Peyer's patch (tissue), 4 donors: ENCODE measurements at regions not wholly inside any gene's neighbourhood (a gene's known extent, or its start where the extent isn't known, plus 50 kb on each side); places are given as distances from the start of the nearest gene placed in this dataset.
A peak's percentile ranks its signal among the peaks of the same experiment; 100 is the strongest.

ENCODE experiments used
- DNase-seq, 3 donors: peaks; one replicate each; pipeline ENCODE4 v3.0.0-alpha.2; 2017 to 2019
- H3K27ac ChIP-seq, 4 donors: fragments of 200-600 bp; sonication (generic); one replicate each; pipeline ENCODE4 v1.5.1; 2016 to 2019
- H3K27me3 ChIP-seq, 2 donors: fragments of 200-600 bp; sonication (generic); one replicate each; pipeline ENCODE4 v1.5.1; 2019
- H3K36me3 ChIP-seq, 3 donors: fragments of 200-600 bp; sonication (generic); one replicate each; pipeline ENCODE4 v1.5.1; 2016 to 2019
- H3K4me1 ChIP-seq, 4 donors: fragments of 200-600 bp; sonication (generic); one replicate each; pipeline ENCODE4 v1.5.1; 2016 to 2019
- H3K4me3 ChIP-seq, 4 donors: fragments of 200-600 bp; sonication (generic); 1 replicate in 3 of 4; 2 replicates in 1 of 4; pipeline ENCODE4 v1.5.1; 2016 to 2019; ENCODE audit warnings: mild to moderate bottlenecking in 1 of 4
- H3K9me3 ChIP-seq, 4 donors: fragments of 200-600 bp; sonication (generic); one replicate each; pipeline ENCODE4 v1.5.1; 2016 to 2019; ENCODE audit warnings: mild to moderate bottlenecking in 1 of 4
- CTCF ChIP-seq, 6 experiments: fragments of 450-650 bp in 4 of 6; fragments of 200-600 bp in 2 of 6; sonication (generic) in 1 of 6; IDR thresholded peaks; one replicate each; pipeline ENCODE4 v1.5.1; 2017 to 2019; ENCODE audit warnings: antibody characterized with exemption in 6 of 6, mild to moderate bottlenecking in 3 of 6, moderate library complexity in 1 of 6
- POLR2A ChIP-seq, 2 donors: fragments of 450-650 bp; IDR thresholded peaks; one replicate each; pipeline ENCODE4 v1.5.1; 2017; ENCODE audit warnings: antibody characterized with exemption in 2 of 2, mild to moderate bottlenecking in 2 of 2, moderate library complexity in 2 of 2

GRCh38 chr14:71394386-71394785, 487.1 kb downstream of the PCNX1 start:
- Histone ChIP-seq H3K36me3 (no peaks in the 10 kb centered on the region), H3K9me3 (no peaks in the 10 kb centered on the region), H3K4me1 (no peaks in the 10 kb centered on the region), H3K27ac (no peak overlapping the region), H3K4me3 (no peak overlapping the region), H3K27me3 (no peaks in the 10 kb centered on the region)
- TF ChIP-seq POLR2A (IDR thresholded peaks at IDR 0.05) = no peak
- no peak for TF ChIP-seq CTCF (IDR thresholded peaks at IDR 0.05)
- no peak for DNase-seq

- no peak overlapping the region for H3K27ac ChIP-seq
- no peaks in the 10 kb centered on the region for H3K4me1 ChIP-seq
- TF ChIP-seq POLR2A (IDR thresholded peaks at IDR 0.05) (no peak), CTCF (IDR thresholded peaks at IDR 0.05) (no peak)
- H3K36me3 ChIP-seq = no peaks in the 10 kb centered on the region
- no peaks in the 10 kb centered on the region for H3K27me3 ChIP-seq
- H3K4me3 ChIP-seq = no peak overlapping the region
- no peak for DNase-seq
- no peaks in the 10 kb centered on the region for H3K9me3 ChIP-seq
Observed at GRCh38 chr14:71395151-71395604, 487.9 kb downstream of the PCNX1 start.

- no peaks in the 10 kb centered on the region for H3K4me1 ChIP-seq
- no peak for TF ChIP-seq POLR2A (IDR thresholded peaks at IDR 0.05)
- no peak for TF ChIP-seq CTCF (IDR thresholded peaks at IDR 0.05)
- H3K36me3 ChIP-seq = no peaks in the 10 kb centered on the region
- H3K4me3 ChIP-seq = no peak overlapping the region
- no peak for DNase-seq
- no peak overlapping the region for H3K27ac ChIP-seq
- no peaks in the 10 kb centered on the region for H3K27me3 ChIP-seq
- no peaks in the 10 kb centered on the region for H3K9me3 ChIP-seq
Observed at GRCh38 chr14:71395636-71396035, 488.4 kb downstream of the PCNX1 start.

- no peaks in the 10 kb centered on the region for H3K27me3 ChIP-seq
- H3K36me3 ChIP-seq = no peaks in the 10 kb centered on the region
- H3K4me1 ChIP-seq = peaks cover 0 to 5% (median 0%) of the 10 kb centered on the region in 4 donors
- H3K9me3 ChIP-seq = no peaks in the 10 kb centered on the region
- H3K4me3 ChIP-seq = no peak overlapping the region
- no peak for TF ChIP-seq POLR2A (IDR thresholded peaks at IDR 0.05)
- no peak for TF ChIP-seq CTCF (IDR thresholded peaks at IDR 0.05)
- no peak overlapping the region for H3K27ac ChIP-seq
- DNase-seq = no peak
Observed at GRCh38 chr14:71396050-71396677, 488.9 kb downstream of the PCNX1 start.

GRCh38 chr14:71397371-71397770, 490.1 kb downstream of the PCNX1 start:
- no peak for DNase-seq
- H3K4me1 ChIP-seq = peaks cover 0 to 6% (median 0%) of the 10 kb centered on the region in 4 donors
- no peak for TF ChIP-seq CTCF (IDR thresholded peaks at IDR 0.05)
- TF ChIP-seq POLR2A (IDR thresholded peaks at IDR 0.05) = no peak
- no peaks in the 10 kb centered on the region for H3K27me3 ChIP-seq
- H3K9me3 ChIP-seq = no peaks in the 10 kb centered on the region
- H3K4me3 ChIP-seq = no peak overlapping the region
- peak overlapping the region in 1 of 4 donors; percentile 77 for H3K27ac ChIP-seq
- no peaks in the 10 kb centered on the region for H3K36me3 ChIP-seq
